K562 (cell line): ENCODE measurements at regions not wholly inside any gene's neighbourhood (a gene's known extent, or its start where the extent isn't known, plus 50 kb on each side); places are given as distances from the start of the nearest gene placed in this dataset.

Experiments
- ATAC-seq: fragments of 200-7000 bp; cut with Tn5 transposase; 3 replicates; pipeline ENCODE4 v1.9.1; 2020; ENCODE audit warnings: moderate library complexity
- BruUV-seq: library from RNA; stranded (reverse); fragments of 400-500 nt; replicated peaks from 2 replicates; lab custom pipeline; 2021; lab: Mats Ljungman, UMichigan
- CTCF ChIA-PET: fragments of 300-600 bp; formaldehyde crosslinking; extraction: SDS; loops from one replicate; lab custom pipeline; 2021; ENCODE audit warnings: low intra/inter-chr PET ratio; lab: Yijun Ruan, JAX
- POLR2A ChIA-PET: fragments of 300-600, 350-650 bp; sonication (Branson Sonifier 250); formaldehyde crosslinking; extraction: SDS; loops from one replicate; lab custom pipeline; 2021; ENCODE audit warnings: antibody characterized with exemption, inconsistent platforms; lab: Yijun Ruan, JAX
- DNase-seq, 4 experiments: peaks; one replicate each; pipeline versions ENCODE4 v3.0.0 to v3.0.0-alpha.2; 2011 to 2018; ENCODE audit warnings: low spot score in 3 of 4, mixed read lengths in 3 of 4; ENCODE audit errors: extremely low read depth in 1 of 4
- FAIRE-seq: peaks from 2 replicates; lab custom pipeline; 2011; peaks lifted over from hg19 to GRCh38; lab: Jason Lieb, UNC
- H2AFZ ChIP-seq: 2 replicates; pipeline ENCODE4 v1.6.0; 2011; ENCODE audit warnings: low read depth, low read length, control low read depth, inconsistent platforms
- H3K27ac ChIP-seq: fragments of 200-600 bp; 3 replicates; pipeline ENCODE4 v1.8.0; 2011; ENCODE audit warnings: low read depth, mild to moderate bottlenecking, control low read depth, inconsistent platforms, low read length, moderate library complexity, mixed read lengths; ENCODE audit errors: extremely low read depth
- H3K27me3 ChIP-seq, 2 experiments: fragments of 300-600 bp in 1 of 2; 2 replicates in 1 of 2; 3 replicates in 1 of 2; pipeline versions ENCODE4 v1.6.0 to v1.8.0; 2011; ENCODE audit warnings: inconsistent platforms in 2 of 2, low read length in 2 of 2, mild to moderate bottlenecking in 1 of 2, mixed read lengths in 1 of 2, moderate library complexity in 1 of 2; ENCODE audit not compliant: control insufficient read depth in 2 of 2, insufficient read depth in 2 of 2
- H3K36me3 ChIP-seq: fragments of 300-600 bp; 3 replicates; pipeline ENCODE4 v1.8.0; 2011; ENCODE audit warnings: mild to moderate bottlenecking, low read length, inconsistent platforms; ENCODE audit not compliant: control insufficient read depth, insufficient read depth
- H3K4me1 ChIP-seq, 2 experiments: fragments of 200-600 bp in 1 of 2; replicated peaks in 1 of 2; 2 replicates in 1 of 2; 3 replicates in 1 of 2; pipeline versions ENCODE4 v1.5.1 to v1.8.0; 2011; ENCODE audit warnings: inconsistent platforms in 2 of 2, low read length in 2 of 2, mild to moderate bottlenecking in 1 of 2, mixed read lengths in 1 of 2, moderate library complexity in 1 of 2; ENCODE audit not compliant: control insufficient read depth in 2 of 2, insufficient read depth in 2 of 2
- H3K4me2 ChIP-seq: 2 replicates; pipeline ENCODE4 v1.6.1; 2011; ENCODE audit warnings: low read length, control low read depth, inconsistent platforms, mixed read lengths; ENCODE audit not compliant: insufficient read depth
- H3K4me3 ChIP-seq: fragments of 200-600 bp; sonication (generic), shearing (Covaris generic); 2 replicates; pipeline ENCODE4 v1.5.1; 2016; ENCODE audit warnings: control low read depth, inconsistent platforms
- H3K79me2 ChIP-seq: fragments of 200-600 bp; 3 replicates; pipeline ENCODE4 v1.8.0; 2011; ENCODE audit warnings: low read length, inconsistent platforms; ENCODE audit not compliant: control insufficient read depth, insufficient read depth
- H3K9ac ChIP-seq, 2 experiments: 2 replicates each; pipeline versions ENCODE4 v1.6.0 to v1.6.1; 2011; ENCODE audit warnings: low read depth in 2 of 2, low read length in 2 of 2, control low read depth in 1 of 2, inconsistent platforms in 1 of 2, mild to moderate bottlenecking in 1 of 2, mixed read lengths in 1 of 2; ENCODE audit not compliant: insufficient read depth in 1 of 2
- H3K9me1 ChIP-seq: one replicate; pipeline ENCODE4 v1.6.0; 2011; ENCODE audit warnings: inconsistent platforms, mild to moderate bottlenecking, low read length, moderate library complexity; ENCODE audit not compliant: control insufficient read depth, insufficient read depth
- H3K9me3 ChIP-seq: replicated peaks from 2 replicates; pipeline ENCODE4 v1.5.1; 2011; ENCODE audit warnings: low read depth, low read length, inconsistent platforms; ENCODE audit not compliant: control insufficient read depth, insufficient read depth
- H4K20me1 ChIP-seq: replicated peaks from 2 replicates; pipeline ENCODE4 v1.6.1; 2011; ENCODE audit warnings: low read length, inconsistent platforms, mixed read lengths; ENCODE audit not compliant: control insufficient read depth, insufficient read depth
- ARID2 ChIP-seq: fragments of 450-650 bp; IDR thresholded peaks from 2 replicates; pipeline ENCODE4 v1.6.1; 2017; ENCODE audit warnings: antibody characterized with exemption, mild to moderate bottlenecking
- DDX20 ChIP-seq: fragments of 450-650 bp; IDR thresholded peaks from 2 replicates; pipeline ENCODE4 v1.6.1; 2016; ENCODE audit warnings: missing genetic modification characterization, low read depth, mild to moderate bottlenecking, missing compliant biosample characterization, moderate library complexity
- DIDO1 ChIP-seq: fragments of 450-650 bp; IDR thresholded peaks from 2 replicates; pipeline ENCODE4 v1.6.1; 2016; ENCODE audit warnings: low read depth, missing biosample characterization, missing genetic modification characterization
- ELF4 ChIP-seq: fragments of 450-650 bp; formaldehyde crosslinking; IDR thresholded peaks from 2 replicates; pipeline ENCODE4 v1.4.0; 2022; ENCODE audit warnings: missing genetic modification characterization
- FOXA1 ChIP-seq: fragments of 450-650 bp; IDR thresholded peaks from 2 replicates; pipeline ENCODE4 v1.6.1; 2016; ENCODE audit warnings: mild to moderate bottlenecking, borderline replicate concordance
- FOXA3 ChIP-seq, 2 experiments: fragments of 450-650 bp in 1 of 2; sonication (generic) in 1 of 2; formaldehyde crosslinking; IDR thresholded peaks in 1 of 2; conservative IDR thresholded peaks in 1 of 2; 2 replicates each; pipeline versions ENCODE4 v1.4.0 to v1.8.0; 2020 to 2022; ENCODE audit warnings: mild to moderate bottlenecking in 2 of 2, missing genetic modification reagents in 1 of 2
- IRF2 ChIP-seq: sonication (generic); formaldehyde crosslinking; IDR thresholded peaks from 2 replicates; pipeline ENCODE4 v1.8.1; 2022; ENCODE audit warnings: mild to moderate bottlenecking, missing genetic modification reagents
- NR0B1 ChIP-seq: fragments of 450-650 bp; IDR thresholded peaks from one replicate; pipeline ENCODE4 v1.6.1; 2018; ENCODE audit warnings: mild to moderate bottlenecking, moderate library complexity; ENCODE audit not compliant: partially characterized antibody
- PML ChIP-seq: IDR thresholded peaks from 2 replicates; pipeline ENCODE4 v1.6.1; 2012; ENCODE audit warnings: low read length, inconsistent platforms
- POLR2AphosphoS2 ChIP-seq: IDR thresholded peaks from 2 replicates; pipeline ENCODE4 v1.6.1; 2012; ENCODE audit warnings: low read length, improper control_type of control experiment
- RERE ChIP-seq: sonication (generic); formaldehyde crosslinking; IDR thresholded peaks from 2 replicates; pipeline ENCODE4 v1.8.0; 2023; ENCODE audit warnings: missing genetic modification reagents, mild to moderate bottlenecking, borderline replicate concordance
- TCF3 ChIP-seq: sonication (generic); formaldehyde crosslinking; IDR thresholded peaks from 2 replicates; pipeline ENCODE4 v1.4.0; 2020; ENCODE audit warnings: mild to moderate bottlenecking, missing genetic modification reagents
- TSC22D4 ChIP-seq: fragments of 450-650 bp; IDR thresholded peaks from 2 replicates; pipeline ENCODE4 v1.6.1; 2016; ENCODE audit warnings: missing genetic modification characterization, missing biosample characterization, control low read depth
- ZNF146 ChIP-seq: IDR thresholded peaks from one replicate; pipeline ENCODE4 v1.6.1; 2018; ENCODE audit warnings: missing compliant biosample characterization; ENCODE audit not compliant: unreplicated experiment
- WGBS: fragments of 100-300 bp; shearing (Covaris generic); methylation state at CpG from one replicate; pipeline ENCODE4 v1.1.6; 2016; ENCODE audit warnings: low coverage, mixed read lengths; ENCODE audit not compliant: insufficient coverage; ENCODE audit errors: missing lambda C conversion rate; 5-methylcytosine and 5-hydroxymethylcytosine counted together
- in situ Hi-C: fragments of 300-500 bp; cut with MboI; formaldehyde crosslinking; loops from 4 replicates; pipeline ENCODE4 v1.15.0; 2018; ENCODE audit warnings: inconsistent platforms, mixed read lengths
- intact Hi-C: fragments of 100-400 bp; cut with micrococcal nuclease; formaldehyde crosslinking; loops from 2 replicates; pipeline ENCODE4 v1.14.2; 2022

GRCh38 chr7:69036301-69036700 lies 562.0 kb upstream of the AUTS2 start:
- FAIRE-seq: no peak
- in situ Hi-C loops (no loop called here), intact Hi-C loops (no loop called here)
- no peak overlapping the region for H3K4me3 ChIP-seq
- H2AFZ ChIP-seq: no peak overlapping the region
- TF ChIP-seq RERE (no peak), ZNF146 (CRISPR knock-in tag) (no peak), TCF3 (CRISPR knock-in tag) (no peak), NR0B1 (no peak), TSC22D4 (tag) (no peak), ELF4 (CRISPR knock-in tag) (no peak), IRF2 (no peak), DDX20 (tag) (no peak), FOXA1 (no peak), PML (no peak), DIDO1 (no peak), POLR2AphosphoS2 (no peak), FOXA3 (CRISPR knock-in tag; conservative IDR thresholded peaks at IDR 0.05 in 1 of 2, IDR thresholded peaks at IDR 0.05 in 1 of 2) (no peak), ARID2 (no peak)
- H4K20me1 ChIP-seq: no peaks in the 10 kb centered on the region
- ChIA-PET POLR2A (no interaction called here), CTCF (no interaction called here)
- BruUV-seq: no TSS peak
- no peaks in the 10 kb centered on the region for H3K9me1 ChIP-seq
- WGBS: 0% methylated on average over 7 of the region's 7 CpGs
- no peak overlapping the region for H3K4me2 ChIP-seq
- H3K4me1 ChIP-seq: no peaks in the 10 kb centered on the region
- H3K27me3 ChIP-seq: no peaks in the 10 kb centered on the region
- no peak for ATAC-seq
- no peak for DNase-seq
- H3K27ac ChIP-seq: no peak overlapping the region
- H3K9me3 ChIP-seq: no peaks in the 10 kb centered on the region
- no peak overlapping the region for H3K9ac ChIP-seq
- H3K36me3 ChIP-seq: no peaks in the 10 kb centered on the region
- H3K79me2 ChIP-seq: no peaks in the 10 kb centered on the region
